Right lobe of liver (tissue), 4 donors: ENCODE measurements at regions not wholly inside any gene's neighbourhood (a gene's known extent, or its start where the extent isn't known, plus 50 kb on each side); places are given as distances from the start of the nearest gene placed in this dataset.

Source experiments
- CTCF ChIP-seq, 4 donors: fragments of 200-600 bp in 3 of 4; fragments of 450-650 bp in 1 of 4; IDR thresholded peaks; one replicate each; pipeline versions ENCODE4 v1.5.1 to v1.8.0; 2016 to 2022; ENCODE audit warnings: antibody characterized with exemption in 4 of 4, mild to moderate bottlenecking in 2 of 4
- POLR2A ChIP-seq: fragments of 450-650 bp; IDR thresholded peaks from one replicate; pipeline ENCODE4 v1.6.1; 2017; ENCODE audit warnings: antibody characterized with exemption, mild to moderate bottlenecking
- donor health status: DM: no; HTN: no; CAD: no.
- donor health status: DM: no; HTN: no; CAD: no.
- donor health status: DM: no; HTN: yes; CAD: no.

GRCh38 chr2:45299361-45299760, 290.1 kb upstream of the SIX2 start:
- TF ChIP-seq POLR2A (no peak), CTCF (IDR thresholded peaks at IDR 0.05) (no peak)
